ENCODE measurements at regions not wholly inside any gene's neighbourhood (a gene's known extent, or its start where the extent isn't known, plus 50 kb on each side); places are given as distances from the start of the nearest gene placed in this dataset.

- Histone ChIP-seq H3F3A (replicated peaks; ENCODE audit: low read depth) (no peaks in the 10 kb centered on the region), H3K4me3 (no peak overlapping the region), H2AFZ (no peak overlapping the region), H3K4me1 (ENCODE audit: insufficient read depth) (peaks cover 4% of the 10 kb centered on the region; the same call in 1 of the 2 replicates), H4K20me1 (replicated peaks; ENCODE audit: insufficient read depth) (no peaks in the 10 kb centered on the region), H3K27ac (ENCODE audit: low read depth) (no peak overlapping the region), H3K27me3 (ENCODE audit: insufficient read depth) (no peaks in the 10 kb centered on the region), H3K9me2 (ENCODE audit: insufficient read depth) (peaks cover 4% of the 10 kb centered on the region; the same call in 1 of the 2 replicates), H3K79me2 (replicated peaks; ENCODE audit: insufficient read depth) (no peaks in the 10 kb centered on the region), H3K4me2 (no peak overlapping the region), H3K36me3 (ENCODE audit: insufficient read depth) (no peaks in the 10 kb centered on the region)
- peak; percentile 58 for DNase-seq (ENCODE audit: low spot score)
- no peak overlapping the region for H3K4me3 Mint-ChIP-seq
- no peaks in the 10 kb centered on the region for H3K9me3 Mint-ChIP-seq
- no peaks in the 10 kb centered on the region for H3K27me3 Mint-ChIP-seq (ENCODE audit: insufficient read depth, low read depth, poor library complexity)
- ATAC-seq: peak; percentile 23; the same call in 1 of the 3 replicates
- H3K27ac Mint-ChIP-seq: no peak overlapping the region
- H3K4me1 Mint-ChIP-seq: peaks cover 15% of the 10 kb centered on the region
- H3K36me3 Mint-ChIP-seq (ENCODE audit: low read depth): no peaks in the 10 kb centered on the region
- no peak for TF ChIP-seq STAT1 (IDR thresholded peaks at IDR 0.05; ENCODE audit: unreplicated experiment)
- TF ChIP-seq REST (IDR thresholded peaks at IDR 0.05; ENCODE audit: unreplicated experiment): no peak
- TF ChIP-seq EZH2 (IDR thresholded peaks at IDR 0.05; ENCODE audit: low read depth, unreplicated experiment): no peak
- peak; percentile 50 to 83 for TF ChIP-seq CTCF (conservative IDR thresholded peaks at IDR 0.05; ENCODE audit: low read depth in 2 of 2)
- no peak for TF ChIP-seq EZH2phosphoT487 (IDR thresholded peaks at IDR 0.05; ENCODE audit: unreplicated experiment)
- TF ChIP-seq POLR2AphosphoS5 (IDR thresholded peaks at IDR 0.05; ENCODE audit: low read depth): no peak
- TF ChIP-seq NANOG (IDR thresholded peaks at IDR 0.05; ENCODE audit: borderline replicate concordance): no peak
These were observed 127.7 kb upstream of the SRRM4 start for GRCh38 chr12:118853634-118854033.

GRCh38 chr12:118855858-118856257 lies 125.5 kb upstream of the SRRM4 start:
- no peak overlapping the region for H3K4me2 ChIP-seq
- H3K27me3 Mint-ChIP-seq (ENCODE audit: insufficient read depth, low read depth, poor library complexity): peaks cover 1% of the 10 kb centered on the region
- TF ChIP-seq ZNF331 (CRISPR knock-in tag; IDR thresholded peaks at IDR 0.05; ENCODE audit: low read depth): no peak
- no peak for TF ChIP-seq ETS1 (IDR thresholded peaks at IDR 0.05)
- no peak overlapping the region for H2AFZ ChIP-seq
- H3K4me1 ChIP-seq (ENCODE audit: insufficient read depth): peaks cover 4% of the 10 kb centered on the region; the same call in 1 of the 2 replicates
- no peaks in the 10 kb centered on the region for H3K9me3 Mint-ChIP-seq
- H3K27ac ChIP-seq (ENCODE audit: low read depth): no peak overlapping the region
- no peak overlapping the region for H3K4me3 ChIP-seq
- H3K27ac Mint-ChIP-seq: no peak overlapping the region
- no peaks in the 10 kb centered on the region for H3K79me2 ChIP-seq (replicated peaks; ENCODE audit: insufficient read depth)
- no peaks in the 10 kb centered on the region for H4K20me1 ChIP-seq (replicated peaks; ENCODE audit: insufficient read depth)
- ATAC-seq (no peak), DNase-seq (ENCODE audit: low spot score) (no peak)
- no peak overlapping the region for H3K4me3 Mint-ChIP-seq
- no peaks in the 10 kb centered on the region for H3K27me3 ChIP-seq (ENCODE audit: insufficient read depth)
- no peaks in the 10 kb centered on the region for H3K36me3 Mint-ChIP-seq (ENCODE audit: low read depth)
- peaks cover 15% of the 10 kb centered on the region for H3K4me1 Mint-ChIP-seq
- no peaks in the 10 kb centered on the region for H3K36me3 ChIP-seq (ENCODE audit: insufficient read depth)
- no peaks in the 10 kb centered on the region for H3K9me2 ChIP-seq (ENCODE audit: insufficient read depth)
- H3F3A ChIP-seq (replicated peaks; ENCODE audit: low read depth): no peaks in the 10 kb centered on the region

Measured in GM23338 (cell line).